HepG2 (cell line): ENCODE measurements at regions not wholly inside any gene's neighbourhood (a gene's known extent, or its start where the extent isn't known, plus 50 kb on each side); places are given as distances from the start of the nearest gene placed in this dataset.

Experiments used
- AHR ChIP-seq: IDR thresholded peaks from 2 replicates; pipeline ENCODE4 v1.6.1; 2018; ENCODE audit warnings: missing genetic modification reagents, missing compliant biosample characterization
- FOXP1 ChIP-seq, 2 experiments: fragments of 450-650 bp in 1 of 2; IDR thresholded peaks; 2 replicates each; pipeline ENCODE4 v1.6.1; 2017 to 2018; ENCODE audit warnings: antibody characterized with exemption in 1 of 2
- NFYC ChIP-seq: IDR thresholded peaks from 2 replicates; pipeline ENCODE4 v1.6.1; 2016; ENCODE audit warnings: missing genetic modification reagents, missing compliant biosample characterization
- SNAPC5 ChIP-seq: sonication (generic); formaldehyde crosslinking; IDR thresholded peaks from 2 replicates; pipeline ENCODE4 v1.8.1; 2023; ENCODE audit warnings: mild to moderate bottlenecking, missing genetic modification reagents, borderline replicate concordance
- TAF15 ChIP-seq: fragments of 200-400 bp; formaldehyde crosslinking; IDR thresholded peaks from one replicate; pipeline ENCODE4 v1.6.1; 2018; ENCODE audit warnings: mild to moderate bottlenecking, low read depth, low read length; ENCODE audit not compliant: poor library complexity, severe bottlenecking
- ZNF33A ChIP-seq: sonication (generic); formaldehyde crosslinking; IDR thresholded peaks from 2 replicates; pipeline ENCODE4 v1.5.1; 2020; ENCODE audit warnings: missing genetic modification reagents, mild to moderate bottlenecking, moderate library complexity, borderline replicate concordance
- ZNF597 ChIP-seq: sonication (generic); formaldehyde crosslinking; IDR thresholded peaks from 2 replicates; pipeline ENCODE4 v1.5.0; 2020; ENCODE audit warnings: missing genetic modification reagents
- ZNF614 ChIP-seq: IDR thresholded peaks from 2 replicates; pipeline ENCODE4 v1.6.1; 2018; ENCODE audit warnings: missing biosample characterization, missing genetic modification reagents, inconsistent platforms, borderline replicate concordance
- ZNF672 ChIP-seq: sonication (generic); formaldehyde crosslinking; IDR thresholded peaks from 2 replicates; pipeline ENCODE4 v1.8.1; 2022; ENCODE audit warnings: missing genetic modification reagents
- TF ChIP-seq, protein P1 (sequence below): sonication (generic); formaldehyde crosslinking; IDR thresholded peaks from 2 replicates; pipeline ENCODE4 v1.4.0; 2020; ENCODE audit warnings: missing genetic modification reagents
- TF ChIP-seq, protein P2 (sequence below): sonication (generic); formaldehyde crosslinking; IDR thresholded peaks from 2 replicates; pipeline ENCODE4 v1.9.0; 2021; ENCODE audit warnings: mild to moderate bottlenecking, missing genetic modification reagents
- TF ChIP-seq, protein P3 (sequence below): sonication (generic); formaldehyde crosslinking; IDR thresholded peaks from 2 replicates; pipeline ENCODE4 v1.5.0; 2020; ENCODE audit warnings: mild to moderate bottlenecking, missing genetic modification reagents
- TF ChIP-seq, protein P4 (sequence below): sonication (generic); formaldehyde crosslinking; conservative IDR thresholded peaks from 2 replicates; pipeline ENCODE4 v1.4.0; 2020; ENCODE audit warnings: mild to moderate bottlenecking, missing genetic modification reagents, moderate library complexity

GRCh38 chr4:23962462-23962861 lies 72.6 kb upstream of the PPARGC1A start (continued):
- TF ChIP-seq SNAPC5 (CRISPR knock-in tag), result no peak
- no peak for TF ChIP-seq ZNF614 (CRISPR knock-in tag)
- TF ChIP-seq, protein P1, sequence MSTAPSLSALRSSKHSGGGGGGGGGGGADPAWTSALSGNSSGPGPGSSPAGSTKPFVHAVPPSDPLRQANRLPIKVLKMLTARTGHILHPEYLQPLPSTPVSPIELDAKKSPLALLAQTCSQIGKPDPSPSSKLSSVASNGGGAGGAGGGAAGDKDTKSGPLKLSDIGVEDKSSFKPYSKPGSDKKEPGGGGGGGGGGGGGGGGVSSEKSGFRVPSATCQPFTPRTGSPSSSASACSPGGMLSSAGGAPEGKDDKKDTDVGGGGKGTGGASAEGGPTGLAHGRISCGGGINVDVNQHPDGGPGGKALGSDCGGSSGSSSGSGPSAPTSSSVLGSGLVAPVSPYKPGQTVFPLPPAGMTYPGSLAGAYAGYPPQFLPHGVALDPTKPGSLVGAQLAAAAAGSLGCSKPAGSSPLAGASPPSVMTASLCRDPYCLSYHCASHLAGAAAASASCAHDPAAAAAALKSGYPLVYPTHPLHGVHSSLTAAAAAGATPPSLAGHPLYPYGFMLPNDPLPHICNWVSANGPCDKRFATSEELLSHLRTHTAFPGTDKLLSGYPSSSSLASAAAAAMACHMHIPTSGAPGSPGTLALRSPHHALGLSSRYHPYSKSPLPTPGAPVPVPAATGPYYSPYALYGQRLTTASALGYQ (CRISPR knock-in tag), result no peak
- TF ChIP-seq ZNF672 (CRISPR knock-in tag), result no peak
- TF ChIP-seq ZNF33A (CRISPR knock-in tag), result no peak
- TF ChIP-seq NFYC, result no peak
- TF ChIP-seq AHR (CRISPR knock-in tag), result no peak
- TF ChIP-seq, protein P2, sequence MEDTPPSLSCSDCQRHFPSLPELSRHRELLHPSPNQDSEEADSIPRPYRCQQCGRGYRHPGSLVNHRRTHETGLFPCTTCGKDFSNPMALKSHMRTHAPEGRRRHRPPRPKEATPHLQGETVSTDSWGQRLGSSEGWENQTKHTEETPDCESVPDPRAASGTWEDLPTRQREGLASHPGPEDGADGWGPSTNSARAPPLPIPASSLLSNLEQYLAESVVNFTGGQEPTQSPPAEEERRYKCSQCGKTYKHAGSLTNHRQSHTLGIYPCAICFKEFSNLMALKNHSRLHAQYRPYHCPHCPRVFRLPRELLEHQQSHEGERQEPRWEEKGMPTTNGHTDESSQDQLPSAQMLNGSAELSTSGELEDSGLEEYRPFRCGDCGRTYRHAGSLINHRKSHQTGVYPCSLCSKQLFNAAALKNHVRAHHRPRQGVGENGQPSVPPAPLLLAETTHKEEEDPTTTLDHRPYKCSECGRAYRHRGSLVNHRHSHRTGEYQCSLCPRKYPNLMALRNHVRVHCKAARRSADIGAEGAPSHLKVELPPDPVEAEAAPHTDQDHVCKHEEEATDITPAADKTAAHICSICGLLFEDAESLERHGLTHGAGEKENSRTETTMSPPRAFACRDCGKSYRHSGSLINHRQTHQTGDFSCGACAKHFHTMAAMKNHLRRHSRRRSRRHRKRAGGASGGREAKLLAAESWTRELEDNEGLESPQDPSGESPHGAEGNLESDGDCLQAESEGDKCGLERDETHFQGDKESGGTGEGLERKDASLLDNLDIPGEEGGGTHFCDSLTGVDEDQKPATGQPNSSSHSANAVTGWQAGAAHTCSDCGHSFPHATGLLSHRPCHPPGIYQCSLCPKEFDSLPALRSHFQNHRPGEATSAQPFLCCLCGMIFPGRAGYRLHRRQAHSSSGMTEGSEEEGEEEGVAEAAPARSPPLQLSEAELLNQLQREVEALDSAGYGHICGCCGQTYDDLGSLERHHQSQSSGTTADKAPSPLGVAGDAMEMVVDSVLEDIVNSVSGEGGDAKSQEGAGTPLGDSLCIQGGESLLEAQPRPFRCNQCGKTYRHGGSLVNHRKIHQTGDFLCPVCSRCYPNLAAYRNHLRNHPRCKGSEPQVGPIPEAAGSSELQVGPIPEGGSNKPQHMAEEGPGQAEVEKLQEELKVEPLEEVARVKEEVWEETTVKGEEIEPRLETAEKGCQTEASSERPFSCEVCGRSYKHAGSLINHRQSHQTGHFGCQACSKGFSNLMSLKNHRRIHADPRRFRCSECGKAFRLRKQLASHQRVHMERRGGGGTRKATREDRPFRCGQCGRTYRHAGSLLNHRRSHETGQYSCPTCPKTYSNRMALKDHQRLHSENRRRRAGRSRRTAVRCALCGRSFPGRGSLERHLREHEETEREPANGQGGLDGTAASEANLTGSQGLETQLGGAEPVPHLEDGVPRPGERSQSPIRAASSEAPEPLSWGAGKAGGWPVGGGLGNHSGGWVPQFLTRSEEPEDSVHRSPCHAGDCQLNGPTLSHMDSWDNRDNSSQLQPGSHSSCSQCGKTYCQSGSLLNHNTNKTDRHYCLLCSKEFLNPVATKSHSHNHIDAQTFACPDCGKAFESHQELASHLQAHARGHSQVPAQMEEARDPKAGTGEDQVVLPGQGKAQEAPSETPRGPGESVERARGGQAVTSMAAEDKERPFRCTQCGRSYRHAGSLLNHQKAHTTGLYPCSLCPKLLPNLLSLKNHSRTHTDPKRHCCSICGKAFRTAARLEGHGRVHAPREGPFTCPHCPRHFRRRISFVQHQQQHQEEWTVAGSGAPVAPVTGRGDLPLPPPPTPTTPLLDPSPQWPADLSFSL (CRISPR knock-in tag), result no peak
- TF ChIP-seq, protein P3, sequence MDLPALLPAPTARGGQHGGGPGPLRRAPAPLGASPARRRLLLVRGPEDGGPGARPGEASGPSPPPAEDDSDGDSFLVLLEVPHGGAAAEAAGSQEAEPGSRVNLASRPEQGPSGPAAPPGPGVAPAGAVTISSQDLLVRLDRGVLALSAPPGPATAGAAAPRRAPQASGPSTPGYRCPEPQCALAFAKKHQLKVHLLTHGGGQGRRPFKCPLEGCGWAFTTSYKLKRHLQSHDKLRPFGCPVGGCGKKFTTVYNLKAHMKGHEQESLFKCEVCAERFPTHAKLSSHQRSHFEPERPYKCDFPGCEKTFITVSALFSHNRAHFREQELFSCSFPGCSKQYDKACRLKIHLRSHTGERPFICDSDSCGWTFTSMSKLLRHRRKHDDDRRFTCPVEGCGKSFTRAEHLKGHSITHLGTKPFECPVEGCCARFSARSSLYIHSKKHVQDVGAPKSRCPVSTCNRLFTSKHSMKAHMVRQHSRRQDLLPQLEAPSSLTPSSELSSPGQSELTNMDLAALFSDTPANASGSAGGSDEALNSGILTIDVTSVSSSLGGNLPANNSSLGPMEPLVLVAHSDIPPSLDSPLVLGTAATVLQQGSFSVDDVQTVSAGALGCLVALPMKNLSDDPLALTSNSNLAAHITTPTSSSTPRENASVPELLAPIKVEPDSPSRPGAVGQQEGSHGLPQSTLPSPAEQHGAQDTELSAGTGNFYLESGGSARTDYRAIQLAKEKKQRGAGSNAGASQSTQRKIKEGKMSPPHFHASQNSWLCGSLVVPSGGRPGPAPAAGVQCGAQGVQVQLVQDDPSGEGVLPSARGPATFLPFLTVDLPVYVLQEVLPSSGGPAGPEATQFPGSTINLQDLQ (CRISPR knock-in tag), result no peak
- TF ChIP-seq FOXP1 (IDR thresholded peaks at IDR 0.05), result no peak
- TF ChIP-seq FOXP1 (CRISPR knock-in tag; IDR thresholded peaks at IDR 0.05), result 0 out of 2 replicates have a peak, but pooled peaks have one; percentile 42
- TF ChIP-seq ZNF597 (CRISPR knock-in tag), result no peak
- no peak for TF ChIP-seq TAF15
- TF ChIP-seq, protein P4, sequence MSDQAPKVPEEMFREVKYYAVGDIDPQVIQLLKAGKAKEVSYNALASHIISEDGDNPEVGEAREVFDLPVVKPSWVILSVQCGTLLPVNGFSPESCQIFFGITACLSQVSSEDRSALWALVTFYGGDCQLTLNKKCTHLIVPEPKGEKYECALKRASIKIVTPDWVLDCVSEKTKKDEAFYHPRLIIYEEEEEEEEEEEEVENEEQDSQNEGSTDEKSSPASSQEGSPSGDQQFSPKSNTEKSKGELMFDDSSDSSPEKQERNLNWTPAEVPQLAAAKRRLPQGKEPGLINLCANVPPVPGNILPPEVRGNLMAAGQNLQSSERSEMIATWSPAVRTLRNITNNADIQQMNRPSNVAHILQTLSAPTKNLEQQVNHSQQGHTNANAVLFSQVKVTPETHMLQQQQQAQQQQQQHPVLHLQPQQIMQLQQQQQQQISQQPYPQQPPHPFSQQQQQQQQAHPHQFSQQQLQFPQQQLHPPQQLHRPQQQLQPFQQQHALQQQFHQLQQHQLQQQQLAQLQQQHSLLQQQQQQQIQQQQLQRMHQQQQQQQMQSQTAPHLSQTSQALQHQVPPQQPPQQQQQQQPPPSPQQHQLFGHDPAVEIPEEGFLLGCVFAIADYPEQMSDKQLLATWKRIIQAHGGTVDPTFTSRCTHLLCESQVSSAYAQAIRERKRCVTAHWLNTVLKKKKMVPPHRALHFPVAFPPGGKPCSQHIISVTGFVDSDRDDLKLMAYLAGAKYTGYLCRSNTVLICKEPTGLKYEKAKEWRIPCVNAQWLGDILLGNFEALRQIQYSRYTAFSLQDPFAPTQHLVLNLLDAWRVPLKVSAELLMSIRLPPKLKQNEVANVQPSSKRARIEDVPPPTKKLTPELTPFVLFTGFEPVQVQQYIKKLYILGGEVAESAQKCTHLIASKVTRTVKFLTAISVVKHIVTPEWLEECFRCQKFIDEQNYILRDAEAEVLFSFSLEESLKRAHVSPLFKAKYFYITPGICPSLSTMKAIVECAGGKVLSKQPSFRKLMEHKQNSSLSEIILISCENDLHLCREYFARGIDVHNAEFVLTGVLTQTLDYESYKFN (CRISPR knock-in tag), result peak; percentile 69
